Fibroblast of skin of right biceps (primary cell): ENCODE measurements at regions not wholly inside any gene's neighbourhood (a gene's known extent, or its start where the extent isn't known, plus 50 kb on each side); places are given as distances from the start of the nearest gene placed in this dataset.
"Not testable (repeated sequence)": the region's sequence is repeated elsewhere in the genome, so short reads cannot be mapped to it uniquely, and the experiment has no call there.

ENCODE experiments used
- DNase-seq: peaks from one replicate; pipeline ENCODE4 v3.0.0-alpha.2; 2013

DNA sequence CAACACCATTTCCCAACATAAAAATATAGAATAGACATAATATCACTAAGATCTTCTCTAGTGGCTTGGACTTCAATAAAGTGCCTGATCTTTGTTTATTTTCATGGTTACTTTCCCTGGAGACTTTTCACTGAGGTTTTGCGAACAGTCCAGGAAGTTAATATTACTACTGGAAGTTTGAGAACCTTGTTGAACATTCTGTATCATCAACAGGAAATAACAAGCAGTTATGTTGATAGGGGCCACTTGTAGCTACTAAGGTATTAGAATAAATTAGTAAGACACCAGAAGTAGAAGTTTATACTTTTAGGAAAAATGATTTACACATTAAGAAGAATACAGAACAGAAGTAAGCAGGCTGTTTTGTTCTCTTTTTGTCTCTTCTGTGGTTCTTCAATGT is 180.2 kb downstream of the TFAP2B start:
- no peak for DNase-seq

GRCh38 chr6:51001399-51001798 is 182.7 kb downstream of the TFAP2B start:
- no peak for DNase-seq

DNA sequence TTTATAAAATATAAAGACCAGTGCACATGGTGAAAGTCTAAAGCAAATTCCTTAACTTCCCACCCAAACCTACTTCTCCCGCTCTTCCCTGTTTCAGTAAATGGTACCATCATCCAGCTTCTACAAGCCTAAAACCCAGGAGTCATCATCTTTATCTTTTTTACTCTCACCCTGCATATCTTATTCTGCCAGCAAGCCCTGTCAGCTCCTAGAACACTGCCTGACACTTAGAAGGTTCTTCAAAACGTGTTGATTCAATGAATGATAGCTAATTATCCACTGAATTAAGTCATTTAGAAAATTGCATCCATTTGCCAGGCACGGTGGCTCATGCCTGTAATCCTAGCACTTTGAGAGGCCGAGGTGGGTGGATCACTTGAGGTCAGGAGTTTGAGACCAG is 185.7 kb downstream of the TFAP2B start:
- no peak for DNase-seq

GRCh38 chr6:51005779-51006178 is 187.1 kb downstream of the TFAP2B start:
- no peak for DNase-seq

DNA sequence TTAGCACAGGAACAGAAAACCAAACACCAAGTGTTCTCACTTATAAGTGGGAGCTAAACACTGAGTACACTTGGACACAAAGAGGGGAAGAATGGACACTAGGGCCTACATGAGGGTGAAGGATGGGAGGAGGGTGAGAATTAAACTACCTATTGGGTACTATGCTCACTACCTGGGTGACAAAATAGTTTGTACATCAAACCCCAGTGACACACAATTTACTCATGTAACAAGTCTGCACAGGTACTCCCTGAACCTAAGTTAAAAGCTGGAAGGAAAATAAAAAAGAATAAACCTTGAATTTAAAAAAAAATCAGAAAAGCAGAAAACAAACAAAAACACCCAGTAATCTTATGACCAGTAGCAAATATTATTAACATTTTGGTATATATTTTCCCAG is 188.6 kb downstream of the TFAP2B start:
- no peak for DNase-seq

DNA sequence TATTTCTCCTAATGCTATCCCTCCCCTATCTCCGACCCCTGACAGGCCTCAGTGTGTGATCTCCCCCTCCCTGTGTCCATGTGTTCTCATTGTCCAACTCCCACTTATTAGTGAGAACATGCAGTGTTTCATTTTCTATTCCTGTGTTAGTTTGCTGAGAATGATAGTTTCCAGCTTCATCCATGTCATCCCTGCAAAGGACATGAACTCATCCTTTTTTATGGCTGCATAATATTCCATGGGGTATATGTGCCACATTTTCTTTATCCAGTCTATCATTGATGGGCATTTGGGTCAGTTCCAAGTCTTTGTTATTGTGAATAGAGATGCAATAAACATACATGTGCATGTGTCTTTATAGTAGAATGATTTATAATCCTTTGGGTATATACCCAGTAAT is 190.0 kb downstream of the TFAP2B start:
- not testable (repeated sequence) for DNase-seq

- DNase-seq: no peak
These were observed 194.7 kb downstream of the TFAP2B start for GRCh38 chr6:51013376-51013775.

- no peak for DNase-seq
These were observed 196.7 kb downstream of the TFAP2B start for GRCh38 chr6:51015394-51015793.

DNA sequence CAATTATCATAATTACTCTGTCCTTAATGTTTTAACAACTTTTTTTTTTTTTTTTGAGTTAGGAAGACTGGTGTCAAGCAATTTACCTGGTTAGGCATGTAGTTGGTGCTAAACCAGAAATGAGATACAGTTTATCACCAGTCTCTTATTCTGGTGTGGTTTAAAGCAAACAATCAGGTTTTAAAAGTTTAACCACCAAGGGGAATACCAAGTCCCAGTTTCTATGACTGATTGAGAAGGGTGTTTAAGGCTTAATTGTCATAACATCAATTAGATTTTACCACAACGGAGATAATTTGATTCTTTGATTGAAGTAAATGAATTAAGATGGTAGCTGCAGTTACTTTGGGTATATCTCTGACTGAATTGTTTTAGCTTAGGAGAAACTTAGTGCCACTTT is 197.8 kb downstream of the TFAP2B start:
- DNase-seq: no peak

GRCh38 chr6:51019806-51020205 is 201.1 kb downstream of the TFAP2B start:
- no peak for DNase-seq

- DNase-seq: no peak
These were observed 202.5 kb downstream of the TFAP2B start for GRCh38 chr6:51021171-51021570.

- no peak for DNase-seq
These were observed 205.5 kb downstream of the TFAP2B start for GRCh38 chr6:51024126-51024525.

DNA sequence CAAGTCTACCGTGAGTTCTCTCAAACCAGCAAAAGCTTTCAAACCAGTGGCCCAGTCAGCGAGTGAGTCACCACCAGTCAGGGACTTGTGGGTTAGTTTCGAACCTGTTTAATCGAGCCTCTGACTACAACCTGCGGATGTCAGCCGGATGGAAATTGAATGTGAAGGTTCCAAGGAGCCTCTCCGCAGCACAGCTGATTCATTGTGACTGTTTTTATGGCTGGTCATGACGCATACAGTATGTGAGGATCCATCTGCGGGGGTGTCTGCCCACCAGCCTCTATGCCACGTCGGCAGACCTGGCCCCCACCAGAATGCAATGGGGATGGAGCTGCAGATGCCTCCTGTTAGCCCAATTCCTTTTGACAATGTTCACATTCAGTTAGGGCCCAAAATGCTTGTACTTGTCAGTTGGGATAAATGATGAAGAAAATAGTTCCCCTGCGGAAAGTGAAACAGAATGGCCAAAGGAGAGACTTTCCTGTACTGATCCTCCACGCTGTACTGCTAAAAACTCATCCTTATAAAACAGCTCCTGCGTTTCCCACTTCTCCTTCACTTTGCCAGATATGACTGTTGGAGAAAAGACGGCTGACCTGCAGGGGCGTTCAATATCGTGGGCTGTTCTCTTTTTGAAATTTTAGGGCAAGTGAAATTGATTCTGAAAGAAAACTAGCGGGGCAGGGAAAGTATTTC is 206.6 kb downstream of the TFAP2B start:
- DNase-seq: peak; percentile 50

DNA sequence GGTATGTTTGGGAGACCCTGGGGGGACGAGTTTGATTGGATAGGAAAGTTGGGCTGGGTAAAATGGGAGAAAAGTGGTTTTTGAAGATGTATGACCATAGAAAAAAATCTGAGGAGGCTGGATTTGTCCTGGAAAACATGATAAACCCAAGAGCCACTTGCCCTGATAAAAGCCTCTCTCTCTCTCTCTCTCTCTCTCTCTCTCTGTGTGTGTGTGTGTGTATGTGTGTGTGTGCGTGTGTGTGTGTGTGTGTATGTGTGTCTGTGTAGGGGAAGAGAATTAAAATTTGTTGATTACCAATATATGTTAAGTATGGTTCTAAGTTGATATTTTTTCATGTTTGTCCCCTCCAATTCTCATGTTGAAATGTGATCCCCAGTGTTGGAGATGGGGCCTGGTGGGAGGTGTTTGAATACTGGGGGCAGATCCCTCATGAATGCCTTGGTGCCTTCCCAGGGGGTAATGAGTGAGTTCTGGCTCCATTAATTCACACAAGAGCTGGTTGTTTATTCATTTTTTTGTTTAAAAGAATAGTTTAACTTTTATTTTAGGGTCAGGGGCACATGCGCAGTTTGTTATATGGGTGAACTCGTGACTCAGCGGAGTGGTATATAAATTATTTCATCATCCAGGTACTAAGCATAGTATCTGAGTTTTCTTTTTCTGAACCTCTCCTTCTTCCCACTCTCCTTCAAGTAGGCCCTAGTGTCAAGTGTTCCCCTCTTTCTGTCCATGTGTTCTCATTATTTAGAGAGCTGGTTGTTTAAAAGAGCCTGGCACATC is 208.8 kb downstream of the TFAP2B start:
- DNase-seq: no peak

- DNase-seq: peak; percentile 58
These were observed 209.6 kb downstream of the TFAP2B start for GRCh38 chr6:51028276-51028675.

DNA sequence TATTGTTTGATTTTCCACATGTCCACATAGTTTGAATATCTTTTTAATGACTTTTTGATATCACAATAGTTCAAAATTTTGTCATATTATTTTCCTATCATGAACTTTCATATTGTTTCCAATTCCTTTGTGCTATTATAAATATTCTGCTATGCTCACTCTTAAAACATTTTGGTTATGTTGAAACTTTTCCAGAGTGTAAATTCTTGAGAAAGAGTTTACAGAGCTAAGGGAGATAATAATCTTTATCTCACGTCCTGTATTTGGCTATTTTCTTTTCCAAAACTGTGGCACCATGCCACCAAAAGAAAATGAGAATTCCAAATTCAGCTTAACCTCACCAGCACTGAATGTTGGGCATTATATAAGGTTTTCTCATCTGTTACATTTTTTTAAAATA is 210.9 kb downstream of the TFAP2B start:
- DNase-seq: peak; percentile 36

DNA sequence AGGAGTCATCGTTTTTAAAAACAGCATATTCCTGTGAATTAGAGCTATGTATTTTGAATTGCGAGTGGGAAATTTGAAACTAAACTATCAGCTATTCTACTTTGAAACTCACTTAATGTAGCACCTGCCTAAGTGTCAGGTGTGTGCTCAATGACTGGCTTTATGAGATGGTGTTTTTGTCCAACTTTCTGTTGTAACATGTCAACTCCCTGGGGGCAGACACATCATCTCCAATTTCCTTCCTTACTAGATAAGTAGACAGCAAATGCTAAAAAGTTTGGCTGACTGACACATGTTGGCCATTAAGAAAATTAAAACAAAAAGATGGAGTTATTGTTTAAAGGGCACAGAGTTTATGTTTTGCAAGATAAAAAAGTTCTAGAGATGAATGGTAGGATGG is 226.9 kb downstream of the TFAP2B start:
- DNase-seq: no peak

- no peak for DNase-seq
These were observed 230.8 kb downstream of the TFAP2B start for GRCh38 chr6:51049288-51049982.

- DNase-seq: no peak
These were observed 231.6 kb downstream of the TFAP2B start for GRCh38 chr6:51049983-51050877.

DNA sequence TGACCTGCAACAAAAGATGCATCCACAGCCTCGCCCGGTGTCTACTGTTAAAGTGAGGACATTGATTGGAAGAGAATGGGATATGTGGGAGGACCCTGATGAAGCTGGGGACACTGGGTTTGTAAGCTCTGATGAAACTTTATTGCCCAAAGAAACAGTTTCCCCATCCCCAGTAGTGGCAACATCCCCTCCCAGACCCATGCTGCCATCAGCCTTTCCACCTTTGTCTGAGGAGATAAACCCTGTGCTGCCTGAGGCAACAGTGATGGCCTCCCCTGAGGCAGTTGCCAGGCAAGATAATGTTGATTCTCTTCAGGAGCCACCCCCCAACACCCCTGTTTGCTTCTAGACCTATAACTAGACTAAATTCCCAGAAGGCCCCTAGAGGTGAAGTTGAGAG is 234.0 kb downstream of the TFAP2B start:
- not testable (repeated sequence) for DNase-seq

- not testable (repeated sequence) for DNase-seq
These were observed 236.6 kb downstream of the TFAP2B start for GRCh38 chr6:51055316-51055715.

DNA sequence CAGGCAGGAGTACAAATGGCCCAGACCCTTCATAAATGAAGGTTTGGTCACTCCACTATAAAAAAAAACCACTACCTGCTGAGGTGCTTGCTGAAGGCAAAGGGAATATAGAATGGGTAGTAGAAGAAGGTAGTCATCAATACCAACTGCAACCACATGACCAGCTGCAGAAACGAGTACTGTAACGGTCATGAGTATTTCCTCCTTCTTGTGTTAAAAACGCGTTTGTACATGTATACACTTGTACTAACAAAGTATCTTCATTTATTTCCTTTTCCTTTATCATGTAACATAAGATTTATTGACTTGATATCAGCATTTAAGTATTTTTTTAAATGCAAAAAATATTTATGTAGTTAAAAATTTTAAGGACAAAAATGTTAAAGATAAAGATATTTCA is 238.6 kb downstream of the TFAP2B start:
- DNase-seq: no peak

DNA sequence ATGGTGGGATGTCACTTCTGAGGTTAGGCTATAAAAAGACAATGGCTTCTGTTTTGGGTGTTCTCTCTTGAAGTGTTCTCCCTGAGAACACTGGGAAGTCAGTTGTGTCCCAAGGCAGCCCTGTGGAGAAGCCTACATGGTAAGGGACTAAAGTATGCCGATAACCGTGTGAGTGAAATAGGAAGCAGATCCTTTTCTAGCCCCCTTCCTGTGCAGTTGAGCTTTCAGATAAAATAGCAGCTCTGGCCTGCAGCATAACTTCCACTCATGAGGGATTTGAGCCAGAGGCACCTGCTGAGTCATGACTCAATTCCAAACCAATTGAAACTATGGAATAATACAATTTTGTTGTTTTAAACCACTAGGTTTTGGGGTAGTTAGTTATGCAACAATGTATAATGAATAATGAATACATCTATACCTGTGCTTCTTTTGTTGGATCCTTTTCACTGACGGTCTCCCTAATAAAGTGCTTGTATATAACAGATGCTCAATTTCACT is 241.6 kb downstream of the TFAP2B start:
- DNase-seq: no peak
